Neural progenitor cell (in vitro differentiated cells): ENCODE measurements at regions not wholly inside any gene's neighbourhood (a gene's known extent, or its start where the extent isn't known, plus 50 kb on each side); places are given as distances from the start of the nearest gene placed in this dataset.

Experiments
- DNase-seq: peaks from one replicate; pipeline ENCODE4 v3.0.0-alpha.2; 2016; ENCODE audit warnings: low spot score
- H2AFZ ChIP-seq: fragments of 200-600 bp; sonication (generic); replicated peaks from 2 replicates; pipeline ENCODE4 v1.6.1; 2016; ENCODE audit warnings: antibody characterized with exemption
- H3F3A ChIP-seq: fragments of 200-600 bp; sonication (generic); 2 replicates; pipeline ENCODE4 v1.6.1; 2016; ENCODE audit warnings: antibody characterized with exemption, low read depth
- H3K27ac ChIP-seq: fragments of 200-600 bp; sonication (generic); 2 replicates; pipeline ENCODE4 v1.5.1; 2016; ENCODE audit warnings: mild to moderate bottlenecking
- H3K27me3 ChIP-seq: fragments of 200-600 bp; sonication (generic); 2 replicates; pipeline ENCODE4 v1.6.1; 2016; ENCODE audit warnings: mild to moderate bottlenecking, moderate library complexity
- H3K36me3 ChIP-seq: fragments of 200-600 bp; sonication (generic); 2 replicates; pipeline ENCODE4 v1.5.1; 2016
- H3K4me1 ChIP-seq: fragments of 200-600 bp; sonication (generic); 2 replicates; pipeline ENCODE4 v1.6.1; 2016; ENCODE audit warnings: mixed run types
- H3K4me2 ChIP-seq: fragments of 200-600 bp; sonication (generic); 2 replicates; pipeline ENCODE4 v1.6.1; 2016
- H3K4me3 ChIP-seq: fragments of 200-600 bp; sonication (generic); 2 replicates; pipeline ENCODE4 v1.5.1; 2016
- H3K79me2 ChIP-seq: fragments of 200-600 bp; sonication (generic); 2 replicates; pipeline ENCODE4 v1.6.1; 2016; ENCODE audit warnings: low read depth
- H3K9ac ChIP-seq: fragments of 200-600 bp; sonication (generic); 2 replicates; pipeline ENCODE4 v1.6.1; 2016
- H3K9me3 ChIP-seq: fragments of 200-600 bp; sonication (generic); 2 replicates; pipeline ENCODE4 v1.5.1; 2016; ENCODE audit warnings: low read depth
- H4K20me1 ChIP-seq: fragments of 200-600 bp; sonication (generic); 2 replicates; pipeline ENCODE4 v1.6.1; 2016; ENCODE audit warnings: low read depth
- H3K27ac Mint-ChIP-seq: 3 replicates; pipeline ENCODE4 v1.8.0; 2021; ENCODE audit warnings: mixed read lengths
- H3K27me3 Mint-ChIP-seq: 2 replicates; pipeline ENCODE4 v1.8.0; 2022; ENCODE audit warnings: low read depth, mild to moderate bottlenecking, inconsistent platforms, moderate library complexity, mixed read lengths; ENCODE audit not compliant: insufficient read depth
- H3K36me3 Mint-ChIP-seq: 3 replicates; pipeline ENCODE4 v1.8.0; 2021; ENCODE audit warnings: mixed read lengths
- H3K4me1 Mint-ChIP-seq: 3 replicates; pipeline ENCODE4 v1.8.0; 2021; ENCODE audit warnings: mixed read lengths
- H3K4me3 Mint-ChIP-seq: 3 replicates; pipeline ENCODE4 v1.8.0; 2021; ENCODE audit warnings: mild to moderate bottlenecking, moderate library complexity, mixed read lengths
- H3K9me3 Mint-ChIP-seq: 3 replicates; pipeline ENCODE4 v1.8.0; 2020; ENCODE audit warnings: mixed read lengths
- CTCF ChIP-seq: fragments of 200-600 bp; sonication (generic); IDR thresholded peaks from 2 replicates; pipeline ENCODE4 v1.5.1; 2017; ENCODE audit warnings: antibody characterized with exemption, mild to moderate bottlenecking
- EZH2 ChIP-seq: fragments of 200-600 bp; sonication (generic); IDR thresholded peaks from 2 replicates; pipeline ENCODE4 v1.6.1; 2017; ENCODE audit warnings: antibody characterized with exemption, mild to moderate bottlenecking, moderate library complexity
- EZH2phosphoT487 ChIP-seq: fragments of 200-600 bp; sonication (generic); IDR thresholded peaks from 2 replicates; pipeline ENCODE4 v1.6.1; 2017; ENCODE audit warnings: antibody characterized with exemption

- Histone ChIP-seq H2AFZ (no peak overlapping the region), H3K4me3 (no peak overlapping the region), H3K79me2 (no peaks in the 10 kb centered on the region), H3K27me3 (no peaks in the 10 kb centered on the region), H3K36me3 (no peaks in the 10 kb centered on the region), H3K4me1 (peaks cover 12% of the 10 kb centered on the region), H4K20me1 (no peaks in the 10 kb centered on the region), H3F3A (no peaks in the 10 kb centered on the region), H3K27ac (no peak overlapping the region), H3K4me2 (no peak overlapping the region), H3K9me3 (no peaks in the 10 kb centered on the region), H3K9ac (no peak overlapping the region)
- Mint-ChIP-seq H3K9me3 (no peaks in the 10 kb centered on the region), H3K27ac (peak overlapping the region; percentile 55), H3K27me3 (peaks cover 12% of the 10 kb centered on the region), H3K36me3 (no peaks in the 10 kb centered on the region), H3K4me3 (no peak overlapping the region), H3K4me1 (peaks cover 46% of the 10 kb centered on the region)
- DNase-seq = no peak
- no peak for TF ChIP-seq EZH2
- TF ChIP-seq EZH2phosphoT487 = no peak
- no peak for TF ChIP-seq CTCF
These were observed 477.9 kb downstream of the RPS24 start for GRCh38 chr10:78511324-78512204.

DNA sequence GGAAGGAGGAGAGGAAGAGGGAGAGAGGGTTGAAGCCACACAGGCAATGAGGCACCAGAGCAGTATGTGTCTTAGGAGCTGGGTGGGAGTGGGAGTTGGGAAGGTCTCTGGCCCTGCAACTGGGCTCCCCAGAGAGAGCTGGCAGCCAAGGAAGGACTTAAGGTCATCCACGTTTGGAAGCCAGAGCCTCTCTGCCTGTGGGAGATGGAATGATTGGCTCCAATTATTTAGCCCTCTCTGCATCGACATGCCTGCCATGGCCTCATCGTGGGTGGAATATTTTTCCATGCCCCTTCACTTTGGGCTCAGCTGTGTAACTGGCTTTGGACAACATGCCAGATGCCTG lies 478.5 kb downstream of the RPS24 start:
- no peak overlapping the region for H3K4me2 ChIP-seq
- no peaks in the 10 kb centered on the region for H3K36me3 Mint-ChIP-seq
- H3K9me3 ChIP-seq = no peaks in the 10 kb centered on the region
- peak overlapping the region; percentile 53 for H3K27ac Mint-ChIP-seq
- no peaks in the 10 kb centered on the region for H3K27me3 ChIP-seq
- no peak overlapping the region for H3K9ac ChIP-seq
- no peaks in the 10 kb centered on the region for H4K20me1 ChIP-seq
- H3K4me3 Mint-ChIP-seq = no peak overlapping the region
- peaks cover 10% of the 10 kb centered on the region for H3K27me3 Mint-ChIP-seq
- H3K4me1 ChIP-seq = peaks cover 12% of the 10 kb centered on the region
- no peak overlapping the region for H2AFZ ChIP-seq
- H3K4me1 Mint-ChIP-seq = peaks cover 51% of the 10 kb centered on the region
- TF ChIP-seq EZH2phosphoT487 (no peak), EZH2 (no peak), CTCF (no peak)
- no peak for DNase-seq
- H3K36me3 ChIP-seq = no peaks in the 10 kb centered on the region
- H3K4me3 ChIP-seq = no peak overlapping the region
- no peaks in the 10 kb centered on the region for H3K9me3 Mint-ChIP-seq
- H3K79me2 ChIP-seq = no peaks in the 10 kb centered on the region
- H3K27ac ChIP-seq = no peak overlapping the region
- H3F3A ChIP-seq = no peaks in the 10 kb centered on the region

DNA sequence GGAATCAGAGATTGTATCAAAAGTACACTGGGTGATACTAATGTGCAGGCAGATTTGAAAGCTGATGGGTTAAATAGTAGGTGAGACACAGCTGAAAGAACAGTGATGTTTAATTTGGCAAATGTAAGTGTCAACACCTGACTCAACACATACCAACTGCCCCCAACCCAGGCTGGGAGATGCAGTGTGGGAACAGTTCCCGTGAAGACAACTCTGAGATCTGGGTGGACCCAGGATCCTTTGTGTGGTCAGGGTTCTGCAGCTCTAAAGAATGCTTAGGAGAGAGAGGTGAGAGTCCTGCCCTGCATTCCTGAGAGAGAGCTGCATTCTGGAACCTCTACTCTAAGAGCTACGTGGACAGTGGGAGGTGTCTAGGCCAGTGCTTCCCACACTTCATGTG lies 479.7 kb downstream of the RPS24 start:
- Histone ChIP-seq H3K27ac (no peak overlapping the region), H4K20me1 (no peaks in the 10 kb centered on the region), H3K4me1 (peaks cover 9% of the 10 kb centered on the region), H3K79me2 (no peaks in the 10 kb centered on the region), H2AFZ (no peak overlapping the region), H3K27me3 (no peaks in the 10 kb centered on the region), H3F3A (no peaks in the 10 kb centered on the region), H3K9me3 (no peaks in the 10 kb centered on the region), H3K4me3 (no peak overlapping the region), H3K4me2 (no peak overlapping the region), H3K9ac (no peak overlapping the region), H3K36me3 (no peaks in the 10 kb centered on the region)
- Mint-ChIP-seq H3K27ac (peak overlapping the region; percentile 14), H3K36me3 (no peaks in the 10 kb centered on the region), H3K27me3 (peaks cover 13% of the 10 kb centered on the region), H3K9me3 (no peaks in the 10 kb centered on the region), H3K4me1 (peaks cover 44% of the 10 kb centered on the region), H3K4me3 (no peak overlapping the region)
- DNase-seq = no peak
- TF ChIP-seq EZH2phosphoT487 = no peak
- TF ChIP-seq CTCF = no peak
- TF ChIP-seq EZH2 = no peak
